ENCODE measurements at regions not wholly inside any gene's neighbourhood (a gene's known extent, or its start where the extent isn't known, plus 50 kb on each side); places are given as distances from the start of the nearest gene placed in this dataset.
"Not testable (repeated sequence)": the region's sequence is repeated elsewhere in the genome, so short reads cannot be mapped to it uniquely, and the experiment has no call there.

GRCh38 chr11:71698110-71698509 is 115.4 kb upstream of the KRTAP5-11 start:
- H3K27ac ChIP-seq (ENCODE audit: low read depth in 1 of 3, low read length in 2 of 3) = not testable (repeated sequence)

GRCh38 chr11:71698961-71699360 is 116.3 kb upstream of the KRTAP5-11 start:
- not testable (repeated sequence) for H3K4me1 ChIP-seq (ENCODE audit: control insufficient read depth in 3 of 3, insufficient read depth in 2 of 3, low read depth in 1 of 3, low read length in 2 of 3); H3K36me3 ChIP-seq (ENCODE audit: control insufficient read depth in 3 of 3, insufficient read depth in 2 of 3, low read depth in 1 of 3, low read length in 3 of 3); H3K27ac ChIP-seq (ENCODE audit: low read depth in 1 of 3, low read length in 2 of 3); FAIRE-seq; H3K27me3 ChIP-seq (ENCODE audit: control insufficient read depth in 3 of 3, insufficient read depth in 3 of 3, low read length in 3 of 3); H3K4me3 ChIP-seq (ENCODE audit: low read depth in 1 of 3, low read length in 3 of 3)
- peak; percentile 4 to 46 for DNase-seq
- H3K9me3 ChIP-seq (ENCODE audit: control insufficient read depth in 2 of 2, insufficient read depth in 1 of 2, low read depth in 1 of 2, low read length in 1 of 2) = peaks cover 0 to 19% of the 10 kb centered on the region in 2 donors
- 72 to 100% (median 75%) methylated on average over 1 to 2 of the region's 2 CpGs for WGBS, 3 donors

More at GRCh38 chr11:71698110-71698509, 115.4 kb upstream of the KRTAP5-11 start:
- not testable (repeated sequence) for DNase-seq; H3K27me3 ChIP-seq (ENCODE audit: control insufficient read depth in 3 of 3, insufficient read depth in 3 of 3, low read length in 3 of 3); H3K36me3 ChIP-seq (ENCODE audit: control insufficient read depth in 3 of 3, insufficient read depth in 2 of 3, low read depth in 1 of 3, low read length in 3 of 3); H3K4me3 ChIP-seq (ENCODE audit: low read depth in 1 of 3, low read length in 3 of 3); FAIRE-seq; H3K4me1 ChIP-seq (ENCODE audit: control insufficient read depth in 3 of 3, insufficient read depth in 2 of 3, low read depth in 1 of 3, low read length in 2 of 3)
- peaks cover 0 to 13% of the 10 kb centered on the region in 2 donors for H3K9me3 ChIP-seq (ENCODE audit: control insufficient read depth in 2 of 2, insufficient read depth in 1 of 2, low read depth in 1 of 2, low read length in 1 of 2)

- peaks cover 0 to 13% (median 0%) of the 10 kb centered on the region in 3 donors for H3K4me1 ChIP-seq (ENCODE audit: control insufficient read depth in 3 of 3, insufficient read depth in 2 of 3, low read depth in 1 of 3, low read length in 2 of 3)
- 18 to 65% (median 18%) methylated on average over 3 of the region's 3 CpGs for WGBS, 3 donors
- H3K27ac ChIP-seq (ENCODE audit: low read depth in 1 of 3, low read length in 2 of 3) = peak overlapping the region in 1 of 3 donors; percentile 83
- DNase-seq = peak; percentile 3 to 59
- not testable (repeated sequence) for FAIRE-seq; H3K36me3 ChIP-seq (ENCODE audit: control insufficient read depth in 3 of 3, insufficient read depth in 2 of 3, low read depth in 1 of 3, low read length in 3 of 3); H3K27me3 ChIP-seq (ENCODE audit: control insufficient read depth in 3 of 3, insufficient read depth in 3 of 3, low read length in 3 of 3); H3K4me3 ChIP-seq (ENCODE audit: low read depth in 1 of 3, low read length in 3 of 3)
- H3K9me3 ChIP-seq (ENCODE audit: control insufficient read depth in 2 of 2, insufficient read depth in 1 of 2, low read depth in 1 of 2, low read length in 1 of 2) = peaks cover 0 to 23% of the 10 kb centered on the region in 2 donors
These were observed 119.0 kb upstream of the KRTAP5-11 start for GRCh38 chr11:71701435-71702291.

- H3K27me3 ChIP-seq (ENCODE audit: control insufficient read depth in 3 of 3, insufficient read depth in 3 of 3, low read length in 3 of 3); DNase-seq; H3K36me3 ChIP-seq (ENCODE audit: control insufficient read depth in 3 of 3, insufficient read depth in 2 of 3, low read depth in 1 of 3, low read length in 3 of 3); H3K4me3 ChIP-seq (ENCODE audit: low read depth in 1 of 3, low read length in 3 of 3); FAIRE-seq: not testable (repeated sequence)
- Histone ChIP-seq H3K4me1 (ENCODE audit: control insufficient read depth in 3 of 3, insufficient read depth in 2 of 3, low read depth in 1 of 3, low read length in 2 of 3) (peaks cover 0 to 34% (median 0%) of the 10 kb centered on the region in 3 donors), H3K27ac (ENCODE audit: low read depth in 1 of 3, low read length in 2 of 3) (peak overlapping the region in 1 of 3 donors; percentile 48), H3K9me3 (ENCODE audit: control insufficient read depth in 2 of 2, insufficient read depth in 1 of 2, low read depth in 1 of 2, low read length in 1 of 2) (peaks cover 0 to 23% of the 10 kb centered on the region in 2 donors)
- 85 to 94% (median 90%) methylated on average over 2 of the region's 3 CpGs for WGBS, 3 donors
These were observed 122.5 kb upstream of the KRTAP5-11 start for GRCh38 chr11:71705086-71705737.

- H3K4me1 ChIP-seq (ENCODE audit: control insufficient read depth in 3 of 3, insufficient read depth in 2 of 3, low read depth in 1 of 3, low read length in 2 of 3) = peaks cover 0 to 31% (median 0%) of the 10 kb centered on the region in 3 donors
- WGBS, 3 donors = 8 to 56% (median 29%) methylated on average over 3 of the region's 4 CpGs
- not testable (repeated sequence) for H3K4me3 ChIP-seq (ENCODE audit: low read depth in 1 of 3, low read length in 3 of 3); FAIRE-seq; H3K27me3 ChIP-seq (ENCODE audit: control insufficient read depth in 3 of 3, insufficient read depth in 3 of 3, low read length in 3 of 3); H3K36me3 ChIP-seq (ENCODE audit: control insufficient read depth in 3 of 3, insufficient read depth in 2 of 3, low read depth in 1 of 3, low read length in 3 of 3)
- peaks cover 0 to 23% of the 10 kb centered on the region in 2 donors for H3K9me3 ChIP-seq (ENCODE audit: control insufficient read depth in 2 of 2, insufficient read depth in 1 of 2, low read depth in 1 of 2, low read length in 1 of 2)
- peak; percentile 5 to 35 for DNase-seq
- H3K27ac ChIP-seq (ENCODE audit: low read depth in 1 of 3, low read length in 2 of 3) = peak overlapping the region in 1 of 3 donors; percentile 37
These were observed 123.2 kb upstream of the KRTAP5-11 start for GRCh38 chr11:71705738-71706432.

- Histone ChIP-seq H3K9me3 (ENCODE audit: control insufficient read depth in 2 of 2, insufficient read depth in 1 of 2, low read depth in 1 of 2, low read length in 1 of 2) (peaks cover 0 to 23% of the 10 kb centered on the region in 2 donors), H3K4me1 (ENCODE audit: control insufficient read depth in 3 of 3, insufficient read depth in 2 of 3, low read depth in 1 of 3, low read length in 2 of 3) (peaks cover 0 to 38% (median 2%) of the 10 kb centered on the region in 3 donors), H3K27ac (ENCODE audit: low read depth in 1 of 3, low read length in 2 of 3) (peak overlapping the region in 1 of 3 donors; percentile 37)
- H3K27me3 ChIP-seq (ENCODE audit: control insufficient read depth in 3 of 3, insufficient read depth in 3 of 3, low read length in 3 of 3); H3K4me3 ChIP-seq (ENCODE audit: low read depth in 1 of 3, low read length in 3 of 3); FAIRE-seq; DNase-seq; H3K36me3 ChIP-seq (ENCODE audit: control insufficient read depth in 3 of 3, insufficient read depth in 2 of 3, low read depth in 1 of 3, low read length in 3 of 3): not testable (repeated sequence)
- 76 to 92% (median 86%) methylated on average over 12 of the region's 12 CpGs for WGBS, 3 donors
These were observed 124.4 kb upstream of the KRTAP5-11 start for GRCh38 chr11:71707083-71707482.

- 39 to 60% (median 47%) methylated on average over 6 of the region's 6 CpGs for WGBS, 3 donors
- FAIRE-seq = not testable (repeated sequence)
- peak overlapping the region in 2 of 3 donors; percentile 89 for H3K27ac ChIP-seq (ENCODE audit: low read depth in 1 of 3, low read length in 2 of 3)
These were observed 123.5 kb upstream of the DEFB108B start for GRCh38 chr11:71709541-71709940.

GRCh38 chr11:71710171-71710671 is 122.8 kb upstream of the DEFB108B start:
- Histone ChIP-seq H3K4me3 (ENCODE audit: low read depth in 1 of 3, low read length in 3 of 3) (peak overlapping the region in 1 of 3 donors; percentile 18), H3K27ac (ENCODE audit: low read depth in 1 of 3, low read length in 2 of 3) (peak overlapping the region; percentile 80 to 89 (median 89)), H3K4me1 (ENCODE audit: control insufficient read depth in 3 of 3, insufficient read depth in 2 of 3, low read depth in 1 of 3, low read length in 2 of 3) (peaks cover 0 to 38% (median 2%) of the 10 kb centered on the region in 3 donors)
- WGBS, 3 donors = 5 to 31% (median 22%) methylated on average over 16 of the region's 16 CpGs
- not testable (repeated sequence) for H3K9me3 ChIP-seq (ENCODE audit: control insufficient read depth in 2 of 2, insufficient read depth in 1 of 2, low read depth in 1 of 2, low read length in 1 of 2); H3K27me3 ChIP-seq (ENCODE audit: control insufficient read depth in 3 of 3, insufficient read depth in 3 of 3, low read length in 3 of 3); H3K36me3 ChIP-seq (ENCODE audit: control insufficient read depth in 3 of 3, insufficient read depth in 2 of 3, low read depth in 1 of 3, low read length in 3 of 3); FAIRE-seq
- peak; percentile 61 to 77 for DNase-seq

More at GRCh38 chr11:71709541-71709940, 123.5 kb upstream of the DEFB108B start:
- peaks cover 0 to 41% (median 2%) of the 10 kb centered on the region in 3 donors for H3K4me1 ChIP-seq (ENCODE audit: control insufficient read depth in 3 of 3, insufficient read depth in 2 of 3, low read depth in 1 of 3, low read length in 2 of 3)
- not testable (repeated sequence) for DNase-seq; H3K36me3 ChIP-seq (ENCODE audit: control insufficient read depth in 3 of 3, insufficient read depth in 2 of 3, low read depth in 1 of 3, low read length in 3 of 3); H3K4me3 ChIP-seq (ENCODE audit: low read depth in 1 of 3, low read length in 3 of 3); H3K9me3 ChIP-seq (ENCODE audit: control insufficient read depth in 2 of 2, insufficient read depth in 1 of 2, low read depth in 1 of 2, low read length in 1 of 2); H3K27me3 ChIP-seq (ENCODE audit: control insufficient read depth in 3 of 3, insufficient read depth in 3 of 3, low read length in 3 of 3)

Measured in small intestine (tissue), 7 donors.